Liver (tissue), 8 donors: ENCODE measurements at regions not wholly inside any gene's neighbourhood (a gene's known extent, or its start where the extent isn't known, plus 50 kb on each side); places are given as distances from the start of the nearest gene placed in this dataset.

ENCODE experiments used
- DNase-seq: peaks from one replicate; pipeline ENCODE4 v3.0.0-alpha.2; 2017; ENCODE audit warnings: low spot score
- H3K27ac ChIP-seq, 2 donors: one replicate each; pipeline ENCODE4 v1.7.0; 2013; ENCODE audit warnings: inconsistent platforms in 2 of 2, low read length in 2 of 2, control low read depth in 1 of 2, low read depth in 1 of 2, mild to moderate bottlenecking in 1 of 2
- H3K27me3 ChIP-seq, 4 donors: one replicate each; pipeline versions ENCODE4 v1.6.1 to v1.7.0; 2013; ENCODE audit warnings: low read length in 3 of 4, inconsistent platforms in 1 of 4, mild to moderate bottlenecking in 1 of 4, moderate library complexity in 1 of 4; ENCODE audit not compliant: control insufficient read depth in 4 of 4, insufficient read depth in 4 of 4
- H3K36me3 ChIP-seq, 4 donors: one replicate each; pipeline versions ENCODE4 v1.6.1 to v1.7.0; 2013; ENCODE audit warnings: low read length in 3 of 4, mild to moderate bottlenecking in 3 of 4, low read depth in 1 of 4, moderate library complexity in 1 of 4; ENCODE audit not compliant: control insufficient read depth in 4 of 4, insufficient read depth in 3 of 4
- H3K4me1 ChIP-seq, 4 donors: one replicate each; pipeline versions ENCODE4 v1.6.1 to v1.7.0; 2013; ENCODE audit warnings: low read length in 3 of 4, mild to moderate bottlenecking in 3 of 4, moderate library complexity in 1 of 4; ENCODE audit not compliant: control insufficient read depth in 4 of 4, insufficient read depth in 4 of 4
- H3K4me3 ChIP-seq, 3 donors: one replicate each; pipeline versions ENCODE4 v1.6.1 to v1.7.0; 2013; ENCODE audit warnings: low read length in 3 of 3, control low read depth in 1 of 3, low read depth in 1 of 3, mild to moderate bottlenecking in 1 of 3
- H3K9ac ChIP-seq, 2 donors: one replicate each; pipeline ENCODE4 v1.7.0; 2013; ENCODE audit warnings: low read length in 2 of 2, mild to moderate bottlenecking in 2 of 2, moderate library complexity in 2 of 2, control low read depth in 1 of 2, low read depth in 1 of 2
- H3K9me3 ChIP-seq, 4 donors: one replicate each; pipeline versions ENCODE4 v1.6.1 to v1.7.0; 2013; ENCODE audit warnings: low read length in 3 of 4; ENCODE audit not compliant: control insufficient read depth in 4 of 4
- EGR1 ChIP-seq, 2 donors: IDR thresholded peaks; 2 replicates each; pipeline ENCODE4 v1.6.1; 2016 to 2018; ENCODE audit warnings: antibody characterized with exemption in 2 of 2, low read depth in 2 of 2
- FOXA1 ChIP-seq: IDR thresholded peaks from 2 replicates; pipeline ENCODE4 v1.6.1; 2016; ENCODE audit warnings: antibody characterized with exemption
- FOXA2 ChIP-seq: IDR thresholded peaks from 2 replicates; pipeline ENCODE4 v1.6.1; 2016; ENCODE audit warnings: antibody characterized with exemption
- HNF4A ChIP-seq, 2 donors: conservative IDR thresholded peaks; 2 replicates each; pipeline ENCODE4 v1.6.1; 2016; ENCODE audit warnings: antibody characterized with exemption in 2 of 2, mild to moderate bottlenecking in 2 of 2
- HNF4G ChIP-seq: IDR thresholded peaks from 2 replicates; pipeline ENCODE4 v1.6.1; 2016; ENCODE audit warnings: antibody characterized with exemption
- JUND ChIP-seq, 2 donors: IDR thresholded peaks; 2 replicates each; pipeline ENCODE4 v1.6.1; 2016; ENCODE audit warnings: antibody characterized with exemption in 2 of 2
- RAD21 ChIP-seq, 2 donors: IDR thresholded peaks; 2 replicates each; pipeline ENCODE4 v1.6.1; 2016; ENCODE audit warnings: antibody characterized with exemption in 2 of 2, mild to moderate bottlenecking in 2 of 2
- SP1 ChIP-seq: IDR thresholded peaks from 2 replicates; pipeline ENCODE4 v1.6.1; 2018; ENCODE audit warnings: antibody characterized with exemption, mild to moderate bottlenecking
- TAF1 ChIP-seq: conservative IDR thresholded peaks from 2 replicates; pipeline ENCODE4 v1.6.1; 2016; ENCODE audit warnings: antibody characterized with exemption, mild to moderate bottlenecking
- YY1 ChIP-seq: IDR thresholded peaks from 2 replicates; pipeline ENCODE4 v1.6.1; 2016; ENCODE audit warnings: antibody characterized with exemption, mild to moderate bottlenecking
- WGBS: extraction: QIAGEN DNeasy Blood & Tissue Kit; methylation state at CpG from one replicate; pipeline ENCODE4 v1.1.7; 2013; 5-methylcytosine and 5-hydroxymethylcytosine counted together
- TF ChIP-seq, protein P1 (sequence below): fragments of 150-350 bp; IDR thresholded peaks from 2 replicates; pipeline ENCODE4 v1.5.1; 2017; ENCODE audit warnings: improper control_type of control experiment, low read depth, low read length; ENCODE audit not compliant: missing input control
- TF ChIP-seq, protein P2 (sequence below): IDR thresholded peaks from 2 replicates; pipeline ENCODE4 v1.6.1; 2016; ENCODE audit warnings: antibody characterized with exemption, mild to moderate bottlenecking
- TF ChIP-seq, protein P3 (sequence below): IDR thresholded peaks from 2 replicates; pipeline ENCODE4 v1.6.1; 2016; ENCODE audit warnings: antibody characterized with exemption
- TF ChIP-seq, protein P4 (sequence below): IDR thresholded peaks from 2 replicates; pipeline ENCODE4 v1.6.1; 2016; ENCODE audit warnings: antibody characterized with exemption
- donor health status: healthy.
- donor health status: healthy.
- donor health status: healthy.
- donor health status: healthy.
- donor health status: healthy.

GRCh38 chr10:57224811-57225210, 863.8 kb upstream of the ZWINT start (continued):
- TF ChIP-seq, protein P1, sequence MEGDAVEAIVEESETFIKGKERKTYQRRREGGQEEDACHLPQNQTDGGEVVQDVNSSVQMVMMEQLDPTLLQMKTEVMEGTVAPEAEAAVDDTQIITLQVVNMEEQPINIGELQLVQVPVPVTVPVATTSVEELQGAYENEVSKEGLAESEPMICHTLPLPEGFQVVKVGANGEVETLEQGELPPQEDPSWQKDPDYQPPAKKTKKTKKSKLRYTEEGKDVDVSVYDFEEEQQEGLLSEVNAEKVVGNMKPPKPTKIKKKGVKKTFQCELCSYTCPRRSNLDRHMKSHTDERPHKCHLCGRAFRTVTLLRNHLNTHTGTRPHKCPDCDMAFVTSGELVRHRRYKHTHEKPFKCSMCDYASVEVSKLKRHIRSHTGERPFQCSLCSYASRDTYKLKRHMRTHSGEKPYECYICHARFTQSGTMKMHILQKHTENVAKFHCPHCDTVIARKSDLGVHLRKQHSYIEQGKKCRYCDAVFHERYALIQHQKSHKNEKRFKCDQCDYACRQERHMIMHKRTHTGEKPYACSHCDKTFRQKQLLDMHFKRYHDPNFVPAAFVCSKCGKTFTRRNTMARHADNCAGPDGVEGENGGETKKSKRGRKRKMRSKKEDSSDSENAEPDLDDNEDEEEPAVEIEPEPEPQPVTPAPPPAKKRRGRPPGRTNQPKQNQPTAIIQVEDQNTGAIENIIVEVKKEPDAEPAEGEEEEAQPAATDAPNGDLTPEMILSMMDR: no peak
- TF ChIP-seq YY1: no peak
- no peak for TF ChIP-seq SP1
- no peak for TF ChIP-seq RAD21 (IDR thresholded peaks at IDR 0.05)

GRCh38 chr10:57222603-57223002, 861.5 kb upstream of the ZWINT start:
- H3K36me3 ChIP-seq: no peaks in the 10 kb centered on the region
- H3K4me3 ChIP-seq: no peak overlapping the region
- no peak overlapping the region for H3K9ac ChIP-seq
- 42% methylated on average over 2 of the region's 2 CpGs for WGBS
- H3K4me1 ChIP-seq: no peaks in the 10 kb centered on the region
- H3K9me3 ChIP-seq: no peaks in the 10 kb centered on the region
- no peak for DNase-seq
- no peaks in the 10 kb centered on the region for H3K27me3 ChIP-seq
- no peak for TF ChIP-seq HNF4G
- no peak overlapping the region for H3K27ac ChIP-seq

DNA sequence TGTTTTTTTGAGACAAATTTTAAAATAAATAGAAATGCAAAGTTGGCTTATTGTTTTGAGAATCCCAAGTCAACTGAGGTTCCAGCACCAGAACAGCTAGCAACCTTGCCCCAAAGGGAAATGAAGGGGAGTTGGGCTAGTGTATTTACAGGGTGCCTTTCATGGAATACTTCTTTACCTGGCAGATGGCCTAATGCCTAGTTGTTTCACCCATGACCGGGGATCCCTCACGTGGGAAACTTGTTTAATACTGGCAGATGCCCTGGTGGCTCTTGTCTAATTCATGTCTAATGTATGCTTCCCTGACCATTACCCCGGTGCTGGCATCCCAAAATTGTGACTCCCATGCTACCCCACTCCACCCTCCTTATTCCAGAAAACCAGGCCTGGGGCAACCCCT, 861.1 kb upstream of the ZWINT start:
- WGBS: 53% methylated on average over 3 of the region's 3 CpGs
- Histone ChIP-seq H3K36me3 (no peaks in the 10 kb centered on the region), H3K9me3 (no peaks in the 10 kb centered on the region), H3K9ac (no peak overlapping the region), H3K4me3 (no peak overlapping the region), H3K27ac (no peak overlapping the region), H3K4me1 (no peaks in the 10 kb centered on the region), H3K27me3 (no peaks in the 10 kb centered on the region)
- no peak for DNase-seq
- no peak for TF ChIP-seq SP1
- TF ChIP-seq FOXA1: no peak
- TF ChIP-seq, protein P2, sequence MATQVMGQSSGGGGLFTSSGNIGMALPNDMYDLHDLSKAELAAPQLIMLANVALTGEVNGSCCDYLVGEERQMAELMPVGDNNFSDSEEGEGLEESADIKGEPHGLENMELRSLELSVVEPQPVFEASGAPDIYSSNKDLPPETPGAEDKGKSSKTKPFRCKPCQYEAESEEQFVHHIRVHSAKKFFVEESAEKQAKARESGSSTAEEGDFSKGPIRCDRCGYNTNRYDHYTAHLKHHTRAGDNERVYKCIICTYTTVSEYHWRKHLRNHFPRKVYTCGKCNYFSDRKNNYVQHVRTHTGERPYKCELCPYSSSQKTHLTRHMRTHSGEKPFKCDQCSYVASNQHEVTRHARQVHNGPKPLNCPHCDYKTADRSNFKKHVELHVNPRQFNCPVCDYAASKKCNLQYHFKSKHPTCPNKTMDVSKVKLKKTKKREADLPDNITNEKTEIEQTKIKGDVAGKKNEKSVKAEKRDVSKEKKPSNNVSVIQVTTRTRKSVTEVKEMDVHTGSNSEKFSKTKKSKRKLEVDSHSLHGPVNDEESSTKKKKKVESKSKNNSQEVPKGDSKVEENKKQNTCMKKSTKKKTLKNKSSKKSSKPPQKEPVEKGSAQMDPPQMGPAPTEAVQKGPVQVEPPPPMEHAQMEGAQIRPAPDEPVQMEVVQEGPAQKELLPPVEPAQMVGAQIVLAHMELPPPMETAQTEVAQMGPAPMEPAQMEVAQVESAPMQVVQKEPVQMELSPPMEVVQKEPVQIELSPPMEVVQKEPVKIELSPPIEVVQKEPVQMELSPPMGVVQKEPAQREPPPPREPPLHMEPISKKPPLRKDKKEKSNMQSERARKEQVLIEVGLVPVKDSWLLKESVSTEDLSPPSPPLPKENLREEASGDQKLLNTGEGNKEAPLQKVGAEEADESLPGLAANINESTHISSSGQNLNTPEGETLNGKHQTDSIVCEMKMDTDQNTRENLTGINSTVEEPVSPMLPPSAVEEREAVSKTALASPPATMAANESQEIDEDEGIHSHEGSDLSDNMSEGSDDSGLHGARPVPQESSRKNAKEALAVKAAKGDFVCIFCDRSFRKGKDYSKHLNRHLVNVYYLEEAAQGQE: no peak
- TF ChIP-seq HNF4A (conservative IDR thresholded peaks at IDR 0.05): no peak
- TF ChIP-seq JUND (IDR thresholded peaks at IDR 0.05): no peak
- TF ChIP-seq FOXA2: no peak
- TF ChIP-seq EGR1 (IDR thresholded peaks at IDR 0.05; ENCODE audit: low read depth in 2 of 2): no peak
- TF ChIP-seq, protein P3, sequence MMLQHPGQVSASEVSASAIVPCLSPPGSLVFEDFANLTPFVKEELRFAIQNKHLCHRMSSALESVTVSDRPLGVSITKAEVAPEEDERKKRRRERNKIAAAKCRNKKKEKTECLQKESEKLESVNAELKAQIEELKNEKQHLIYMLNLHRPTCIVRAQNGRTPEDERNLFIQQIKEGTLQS: no peak
- no peak for TF ChIP-seq RAD21 (IDR thresholded peaks at IDR 0.05)
- no peak for TF ChIP-seq HNF4G
- TF ChIP-seq, protein P4, sequence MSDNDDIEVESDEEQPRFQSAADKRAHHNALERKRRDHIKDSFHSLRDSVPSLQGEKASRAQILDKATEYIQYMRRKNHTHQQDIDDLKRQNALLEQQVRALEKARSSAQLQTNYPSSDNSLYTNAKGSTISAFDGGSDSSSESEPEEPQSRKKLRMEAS: no peak
- TF ChIP-seq, protein P1: no peak
- TF ChIP-seq TAF1: no peak
